Fibroblast of lung (primary cell): ENCODE measurements at regions not wholly inside any gene's neighbourhood (a gene's known extent, or its start where the extent isn't known, plus 50 kb on each side); places are given as distances from the start of the nearest gene placed in this dataset.
"Not testable (repeated sequence)": the region's sequence is repeated elsewhere in the genome, so short reads cannot be mapped to it uniquely, and the experiment has no call there.

Experiments used
- DNase-seq, 2 donors: peaks; one replicate each; pipeline versions ENCODE4 v3.0.0 to v3.0.0-alpha.2; 2010; ENCODE audit warnings: low read depth in 2 of 2
- H2AFZ ChIP-seq: 2 replicates; pipeline ENCODE4 v1.5.1; 2012; ENCODE audit warnings: low read length, control low read depth, inconsistent platforms
- H3K27ac ChIP-seq: 2 replicates; pipeline ENCODE4 v1.5.1; 2011; ENCODE audit warnings: low read length, control low read depth; ENCODE audit not compliant: insufficient read depth
- H3K27me3 ChIP-seq: 2 replicates; pipeline ENCODE4 v1.5.1; 2011; ENCODE audit warnings: mild to moderate bottlenecking, low read length; ENCODE audit not compliant: control insufficient read depth, insufficient read depth
- H3K36me3 ChIP-seq: 2 replicates; pipeline ENCODE4 v1.5.1; 2011; ENCODE audit warnings: low read length; ENCODE audit not compliant: control insufficient read depth, insufficient read depth
- H3K4me1 ChIP-seq: 2 replicates; pipeline ENCODE4 v1.5.1; 2011; ENCODE audit warnings: low read length; ENCODE audit not compliant: control insufficient read depth, insufficient read depth; ENCODE audit errors: extremely low read depth
- H3K4me2 ChIP-seq: 2 replicates; pipeline ENCODE4 v1.5.1; 2011; ENCODE audit warnings: low read length, control low read depth; ENCODE audit not compliant: insufficient read depth; ENCODE audit errors: extremely low read depth
- H3K4me3 ChIP-seq, 4 experiments: fragments of 200-600 bp in 1 of 4; sonication (generic) in 1 of 4; replicated peaks in 1 of 4; 2 replicates each; pipeline ENCODE4 v1.5.1; 2011 to 2016; ENCODE audit warnings: low read length in 4 of 4, low read depth in 3 of 4, mild to moderate bottlenecking in 3 of 4, control low read depth in 2 of 4, inconsistent platforms in 1 of 4, mixed read lengths in 1 of 4; ENCODE audit not compliant: insufficient read depth in 1 of 4; ENCODE audit errors: control extremely low read depth in 1 of 4
- H3K79me2 ChIP-seq: 2 replicates; pipeline ENCODE4 v1.5.1; 2012; ENCODE audit warnings: mild to moderate bottlenecking, low read length, inconsistent platforms; ENCODE audit not compliant: control insufficient read depth, insufficient read depth
- H3K9ac ChIP-seq: 2 replicates; pipeline ENCODE4 v1.5.1; 2011; ENCODE audit warnings: mild to moderate bottlenecking, low read length, control low read depth; ENCODE audit not compliant: insufficient read depth
- H3K9me3 ChIP-seq: 2 replicates; pipeline ENCODE4 v1.5.1; 2012; ENCODE audit warnings: low read depth, low read length; ENCODE audit not compliant: control insufficient read depth, insufficient read depth
- H4K20me1 ChIP-seq: 2 replicates; pipeline ENCODE4 v1.5.1; 2011; ENCODE audit warnings: low read length; ENCODE audit not compliant: control insufficient read depth, insufficient read depth; ENCODE audit errors: extremely low read depth
- EZH2 ChIP-seq: IDR thresholded peaks from 2 replicates; pipeline ENCODE4 v1.5.1; 2012; ENCODE audit warnings: low read length, control low read depth, mild to moderate bottlenecking; ENCODE audit errors: missing control alignments
- TF ChIP-seq, protein P1 (sequence below), 2 donors: IDR thresholded peaks in 1 of 2; conservative IDR thresholded peaks in 1 of 2; 1 replicate in 1 of 2; 2 replicates in 1 of 2; pipeline ENCODE4 v1.5.1; 2011 to 2012; ENCODE audit warnings: low read length in 2 of 2, control low read depth in 1 of 2, inconsistent platforms in 1 of 2, low read depth in 1 of 2, mild to moderate bottlenecking in 1 of 2

DNA sequence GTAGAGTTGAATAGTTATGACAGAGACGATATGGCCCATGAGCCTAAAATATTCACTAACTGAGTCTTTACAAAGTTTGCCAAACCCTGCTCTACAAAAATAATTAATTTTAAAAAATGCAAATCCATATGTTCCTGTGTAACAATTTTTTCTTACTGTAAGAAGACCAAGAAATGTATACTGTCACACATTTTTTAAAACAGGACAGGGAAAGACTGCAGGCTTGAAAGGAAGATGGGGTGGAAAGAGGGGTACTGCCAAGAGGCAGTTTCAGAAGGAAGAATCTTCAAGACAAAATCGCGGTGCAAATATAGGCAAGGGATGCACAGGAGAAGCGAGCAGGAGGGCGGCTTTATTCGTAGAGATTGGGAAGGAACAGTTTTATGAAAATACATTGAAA is 115.7 kb upstream of the KLHL1 start:
- Histone ChIP-seq H3K9ac (no peak overlapping the region), H4K20me1 (no peaks in the 10 kb centered on the region), H3K4me3 (no peak overlapping the region), H3K27me3 (no peaks in the 10 kb centered on the region), H3K9me3 (no peaks in the 10 kb centered on the region), H3K36me3 (no peaks in the 10 kb centered on the region), H2AFZ (no peak overlapping the region), H3K4me2 (no peak overlapping the region), H3K27ac (no peak overlapping the region), H3K4me1 (no peaks in the 10 kb centered on the region), H3K79me2 (no peaks in the 10 kb centered on the region)
- DNase-seq: no peak
- no peak for TF ChIP-seq EZH2
- TF ChIP-seq, protein P1, sequence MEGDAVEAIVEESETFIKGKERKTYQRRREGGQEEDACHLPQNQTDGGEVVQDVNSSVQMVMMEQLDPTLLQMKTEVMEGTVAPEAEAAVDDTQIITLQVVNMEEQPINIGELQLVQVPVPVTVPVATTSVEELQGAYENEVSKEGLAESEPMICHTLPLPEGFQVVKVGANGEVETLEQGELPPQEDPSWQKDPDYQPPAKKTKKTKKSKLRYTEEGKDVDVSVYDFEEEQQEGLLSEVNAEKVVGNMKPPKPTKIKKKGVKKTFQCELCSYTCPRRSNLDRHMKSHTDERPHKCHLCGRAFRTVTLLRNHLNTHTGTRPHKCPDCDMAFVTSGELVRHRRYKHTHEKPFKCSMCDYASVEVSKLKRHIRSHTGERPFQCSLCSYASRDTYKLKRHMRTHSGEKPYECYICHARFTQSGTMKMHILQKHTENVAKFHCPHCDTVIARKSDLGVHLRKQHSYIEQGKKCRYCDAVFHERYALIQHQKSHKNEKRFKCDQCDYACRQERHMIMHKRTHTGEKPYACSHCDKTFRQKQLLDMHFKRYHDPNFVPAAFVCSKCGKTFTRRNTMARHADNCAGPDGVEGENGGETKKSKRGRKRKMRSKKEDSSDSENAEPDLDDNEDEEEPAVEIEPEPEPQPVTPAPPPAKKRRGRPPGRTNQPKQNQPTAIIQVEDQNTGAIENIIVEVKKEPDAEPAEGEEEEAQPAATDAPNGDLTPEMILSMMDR (conservative IDR thresholded peaks at IDR 0.05 in 1 of 2, IDR thresholded peaks at IDR 0.05 in 1 of 2; ENCODE audit: low read depth in 1 of 2, low read length in 2 of 2): no peak

DNA sequence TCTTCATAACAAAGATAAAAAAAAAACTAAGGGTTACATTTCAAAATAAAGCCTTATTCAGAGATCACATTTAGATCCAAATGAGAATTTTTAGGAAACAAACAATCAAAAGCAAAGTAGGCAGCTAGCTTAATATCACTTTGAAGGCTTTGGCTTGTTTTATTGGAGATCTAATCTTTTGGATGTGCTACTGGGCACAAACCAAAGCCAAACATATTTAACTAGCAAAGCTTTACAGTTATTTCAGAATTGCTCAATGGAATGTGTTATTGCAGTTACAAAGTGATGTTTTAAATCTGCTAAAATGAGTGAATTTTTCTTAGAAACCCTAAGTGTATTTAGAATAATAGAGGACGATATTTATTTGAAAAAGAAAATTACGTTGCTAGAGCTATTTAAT is 114.7 kb upstream of the KLHL1 start:
- H4K20me1 ChIP-seq: no peaks in the 10 kb centered on the region
- H3K9ac ChIP-seq: no peak overlapping the region
- DNase-seq: no peak
- H3K4me2 ChIP-seq: no peak overlapping the region
- H3K79me2 ChIP-seq: no peaks in the 10 kb centered on the region
- no peak overlapping the region for H3K27ac ChIP-seq
- H2AFZ ChIP-seq: no peak overlapping the region
- TF ChIP-seq EZH2: no peak
- TF ChIP-seq, protein P1 (conservative IDR thresholded peaks at IDR 0.05 in 1 of 2, IDR thresholded peaks at IDR 0.05 in 1 of 2; ENCODE audit: low read depth in 1 of 2, low read length in 2 of 2): no peak
- no peak overlapping the region for H3K4me3 ChIP-seq
- no peaks in the 10 kb centered on the region for H3K9me3 ChIP-seq
- H3K36me3 ChIP-seq: no peaks in the 10 kb centered on the region
- H3K27me3 ChIP-seq: no peaks in the 10 kb centered on the region
- H3K4me1 ChIP-seq: no peaks in the 10 kb centered on the region

DNA sequence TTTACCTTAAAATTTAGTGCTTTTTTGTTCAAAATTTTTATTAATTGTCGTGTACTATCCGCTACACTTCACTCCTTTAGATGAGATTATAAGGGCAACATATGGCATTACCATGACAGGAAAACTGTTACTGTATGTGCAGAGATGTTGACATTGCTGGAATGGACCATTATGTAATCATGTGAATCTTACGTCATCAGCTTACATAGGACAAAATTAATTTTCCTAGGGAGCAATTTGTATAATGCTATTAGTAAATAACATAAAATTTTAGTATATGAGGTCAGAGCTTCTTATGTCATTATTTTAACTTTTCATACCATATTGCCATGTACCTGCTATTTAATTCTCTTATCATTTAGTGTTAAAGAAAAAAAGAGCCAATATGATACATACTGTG is 110.4 kb upstream of the KLHL1 start:
- no peak overlapping the region for H3K27ac ChIP-seq
- H3K4me1 ChIP-seq: no peaks in the 10 kb centered on the region
- H3K9me3 ChIP-seq: no peaks in the 10 kb centered on the region
- no peaks in the 10 kb centered on the region for H4K20me1 ChIP-seq
- H2AFZ ChIP-seq: no peak overlapping the region
- no peak overlapping the region for H3K4me3 ChIP-seq
- TF ChIP-seq, protein P1 (conservative IDR thresholded peaks at IDR 0.05 in 1 of 2, IDR thresholded peaks at IDR 0.05 in 1 of 2; ENCODE audit: low read depth in 1 of 2, low read length in 2 of 2): no peak
- TF ChIP-seq EZH2: no peak
- DNase-seq: no peak
- no peaks in the 10 kb centered on the region for H3K36me3 ChIP-seq
- H3K4me2 ChIP-seq: no peak overlapping the region
- no peaks in the 10 kb centered on the region for H3K27me3 ChIP-seq
- no peak overlapping the region for H3K9ac ChIP-seq
- H3K79me2 ChIP-seq: no peaks in the 10 kb centered on the region

DNA sequence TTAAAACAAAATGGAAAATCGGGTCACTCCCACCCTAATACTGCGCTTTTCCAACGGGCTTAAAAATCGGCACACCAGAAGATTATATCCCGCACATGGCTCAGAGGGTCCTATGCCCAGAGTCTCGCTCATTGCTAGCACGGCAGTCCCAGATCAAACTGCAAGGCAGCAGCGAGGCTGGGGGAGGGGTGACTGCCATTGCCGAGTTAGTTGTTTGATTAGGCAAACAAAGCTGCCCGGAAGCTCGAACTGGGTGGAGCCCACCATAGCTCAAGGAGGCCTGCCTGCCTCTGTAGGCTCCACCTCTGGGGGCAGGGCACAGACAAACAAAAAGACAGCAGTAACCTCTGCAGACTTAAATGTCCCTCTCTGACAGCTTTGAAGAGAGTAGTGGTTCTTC is 100.7 kb upstream of the KLHL1 start:
- not testable (repeated sequence) for H4K20me1 ChIP-seq

More for the DNA sequence above, 100.7 kb upstream of the KLHL1 start:
- H3K27me3 ChIP-seq, H3K9me3 ChIP-seq, H3K4me2 ChIP-seq, H2AFZ ChIP-seq, H3K4me1 ChIP-seq, H3K9ac ChIP-seq, H3K36me3 ChIP-seq, DNase-seq, H3K4me3 ChIP-seq, H3K79me2 ChIP-seq, H3K27ac ChIP-seq: not testable (repeated sequence)
